Adrenal gland (tissue), 5 donors: ENCODE measurements at regions not wholly inside any gene's neighbourhood (a gene's known extent, or its start where the extent isn't known, plus 50 kb on each side); places are given as distances from the start of the nearest gene placed in this dataset.

ENCODE experiments used
- POLR2A ChIP-seq, 2 donors: fragments of 450-650 bp; IDR thresholded peaks; one replicate each; pipeline ENCODE4 v1.6.1; 2017; ENCODE audit warnings: antibody characterized with exemption in 2 of 2, mild to moderate bottlenecking in 2 of 2, moderate library complexity in 1 of 2
- TF ChIP-seq, protein P1 (sequence below), 6 experiments: fragments of 450-650 bp in 4 of 6; fragments of 200-600 bp in 2 of 6; sonication (generic) in 1 of 6; IDR thresholded peaks; 1 replicate in 5 of 6; 2 replicates in 1 of 6; pipeline versions ENCODE4 v1.5.1 to v1.8.0; 2016 to 2021; ENCODE audit warnings: antibody characterized with exemption in 6 of 6, mild to moderate bottlenecking in 2 of 6, moderate library complexity in 1 of 6
- donor health status: DM: no; HTN: no; CAD: no.

GRCh38 chr20:23148731-23149570 lies 62.8 kb upstream of the CD93 start:
- no peak for TF ChIP-seq POLR2A (IDR thresholded peaks at IDR 0.05)
- TF ChIP-seq, protein P1, sequence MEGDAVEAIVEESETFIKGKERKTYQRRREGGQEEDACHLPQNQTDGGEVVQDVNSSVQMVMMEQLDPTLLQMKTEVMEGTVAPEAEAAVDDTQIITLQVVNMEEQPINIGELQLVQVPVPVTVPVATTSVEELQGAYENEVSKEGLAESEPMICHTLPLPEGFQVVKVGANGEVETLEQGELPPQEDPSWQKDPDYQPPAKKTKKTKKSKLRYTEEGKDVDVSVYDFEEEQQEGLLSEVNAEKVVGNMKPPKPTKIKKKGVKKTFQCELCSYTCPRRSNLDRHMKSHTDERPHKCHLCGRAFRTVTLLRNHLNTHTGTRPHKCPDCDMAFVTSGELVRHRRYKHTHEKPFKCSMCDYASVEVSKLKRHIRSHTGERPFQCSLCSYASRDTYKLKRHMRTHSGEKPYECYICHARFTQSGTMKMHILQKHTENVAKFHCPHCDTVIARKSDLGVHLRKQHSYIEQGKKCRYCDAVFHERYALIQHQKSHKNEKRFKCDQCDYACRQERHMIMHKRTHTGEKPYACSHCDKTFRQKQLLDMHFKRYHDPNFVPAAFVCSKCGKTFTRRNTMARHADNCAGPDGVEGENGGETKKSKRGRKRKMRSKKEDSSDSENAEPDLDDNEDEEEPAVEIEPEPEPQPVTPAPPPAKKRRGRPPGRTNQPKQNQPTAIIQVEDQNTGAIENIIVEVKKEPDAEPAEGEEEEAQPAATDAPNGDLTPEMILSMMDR (IDR thresholded peaks at IDR 0.05), result no peak
